ENCODE measurements at regions not wholly inside any gene's neighbourhood (a gene's known extent, or its start where the extent isn't known, plus 50 kb on each side); places are given as distances from the start of the nearest gene placed in this dataset.

DNA sequence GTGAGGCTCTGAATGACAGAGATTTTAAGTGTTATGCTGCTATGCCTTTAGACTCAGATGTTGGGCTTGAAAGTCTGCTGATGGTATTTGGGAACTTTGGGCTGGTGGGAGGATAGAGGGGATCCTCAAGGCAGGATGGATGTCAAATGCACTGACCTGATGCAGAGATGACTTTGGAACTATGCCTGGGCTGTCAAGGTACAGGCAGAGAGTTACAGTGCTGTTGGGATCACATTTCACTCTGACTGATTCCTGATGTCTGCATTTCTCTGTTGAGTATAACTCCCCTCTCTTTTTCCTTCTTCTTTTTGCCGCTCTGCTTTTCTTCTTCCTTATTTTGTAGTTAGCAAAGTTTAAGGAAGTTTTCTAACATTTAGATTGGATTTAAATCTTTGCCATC is 271.8 kb upstream of the ARX start:
- H3K27ac ChIP-seq = no peak overlapping the region
- TF ChIP-seq, protein P1, sequence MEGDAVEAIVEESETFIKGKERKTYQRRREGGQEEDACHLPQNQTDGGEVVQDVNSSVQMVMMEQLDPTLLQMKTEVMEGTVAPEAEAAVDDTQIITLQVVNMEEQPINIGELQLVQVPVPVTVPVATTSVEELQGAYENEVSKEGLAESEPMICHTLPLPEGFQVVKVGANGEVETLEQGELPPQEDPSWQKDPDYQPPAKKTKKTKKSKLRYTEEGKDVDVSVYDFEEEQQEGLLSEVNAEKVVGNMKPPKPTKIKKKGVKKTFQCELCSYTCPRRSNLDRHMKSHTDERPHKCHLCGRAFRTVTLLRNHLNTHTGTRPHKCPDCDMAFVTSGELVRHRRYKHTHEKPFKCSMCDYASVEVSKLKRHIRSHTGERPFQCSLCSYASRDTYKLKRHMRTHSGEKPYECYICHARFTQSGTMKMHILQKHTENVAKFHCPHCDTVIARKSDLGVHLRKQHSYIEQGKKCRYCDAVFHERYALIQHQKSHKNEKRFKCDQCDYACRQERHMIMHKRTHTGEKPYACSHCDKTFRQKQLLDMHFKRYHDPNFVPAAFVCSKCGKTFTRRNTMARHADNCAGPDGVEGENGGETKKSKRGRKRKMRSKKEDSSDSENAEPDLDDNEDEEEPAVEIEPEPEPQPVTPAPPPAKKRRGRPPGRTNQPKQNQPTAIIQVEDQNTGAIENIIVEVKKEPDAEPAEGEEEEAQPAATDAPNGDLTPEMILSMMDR (conservative IDR thresholded peaks at IDR 0.05) = no peak
- TF ChIP-seq ZFX (IDR thresholded peaks at IDR 0.05) = no peak

GRCh38 chrX:25285598-25285997 is 269.8 kb upstream of the ARX start:
- TF ChIP-seq ZFX (IDR thresholded peaks at IDR 0.05) = no peak
- TF ChIP-seq, protein P1 (conservative IDR thresholded peaks at IDR 0.05) = no peak
- no peak overlapping the region for H3K27ac ChIP-seq

DNA sequence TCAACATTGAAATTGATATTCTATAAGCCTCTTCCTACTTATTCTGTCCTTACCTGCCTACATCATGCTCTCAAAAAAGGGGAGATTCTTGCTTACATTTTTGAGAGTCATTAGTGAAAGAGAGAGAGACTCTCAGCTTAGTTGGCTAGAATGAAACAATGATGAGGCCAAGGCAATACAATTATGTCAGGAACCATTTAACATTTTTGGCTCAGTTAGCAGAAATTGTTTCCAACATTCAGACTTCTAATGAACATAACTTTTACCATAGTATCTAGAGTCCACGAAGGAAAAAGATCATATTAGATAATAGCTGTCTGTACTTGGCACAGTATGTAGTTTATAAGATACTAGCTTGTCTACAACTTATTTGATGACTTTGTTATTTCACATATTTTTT is 263.7 kb upstream of the ARX start:
- TF ChIP-seq, protein P1 (conservative IDR thresholded peaks at IDR 0.05) = no peak
- no peak for TF ChIP-seq ZFX (IDR thresholded peaks at IDR 0.05)
- no peak overlapping the region for H3K27ac ChIP-seq

GRCh38 chrX:25278341-25278740 is 262.6 kb upstream of the ARX start:
- H3K27ac ChIP-seq = no peak overlapping the region
- TF ChIP-seq, protein P1 (conservative IDR thresholded peaks at IDR 0.05) = no peak
- no peak for TF ChIP-seq ZFX (IDR thresholded peaks at IDR 0.05)

- TF ChIP-seq ZFX (IDR thresholded peaks at IDR 0.05) = no peak
- TF ChIP-seq, protein P1 (conservative IDR thresholded peaks at IDR 0.05) = no peak
- H3K27ac ChIP-seq = no peak overlapping the region
These were observed 261.8 kb upstream of the ARX start for GRCh38 chrX:25277574-25277973.

GRCh38 chrX:25275159-25275558 is 259.4 kb upstream of the ARX start:
- no peak for TF ChIP-seq ZFX (IDR thresholded peaks at IDR 0.05)
- TF ChIP-seq, protein P1 (conservative IDR thresholded peaks at IDR 0.05) = peak; percentile 28
- H3K27ac ChIP-seq = no peak overlapping the region

DNA sequence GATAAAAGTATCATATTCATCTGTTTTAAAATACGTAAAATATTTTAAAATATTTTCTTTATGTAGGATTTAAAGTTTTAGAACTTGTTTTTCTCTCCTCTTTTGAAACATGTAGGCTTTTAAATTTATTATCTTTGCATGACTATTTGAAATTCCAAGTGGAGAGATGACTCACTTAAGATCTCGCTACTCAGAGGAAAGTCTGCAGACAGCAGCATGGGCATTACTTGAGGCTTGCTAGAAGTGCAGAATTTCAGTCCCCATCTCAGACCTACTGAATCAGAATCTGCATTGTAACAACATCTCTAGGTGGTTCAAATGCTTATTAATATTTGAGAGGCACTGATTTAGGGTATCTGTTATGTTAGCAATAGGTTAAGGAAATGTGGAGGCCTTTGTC is 225.7 kb upstream of the ARX start:
- no peak overlapping the region for H3K27ac ChIP-seq
- TF ChIP-seq ZFX (IDR thresholded peaks at IDR 0.05) = no peak
- TF ChIP-seq, protein P1 (conservative IDR thresholded peaks at IDR 0.05) = no peak
